GM06990 (cell line): ENCODE measurements at regions not wholly inside any gene's neighbourhood (a gene's known extent, or its start where the extent isn't known, plus 50 kb on each side); places are given as distances from the start of the nearest gene placed in this dataset.

Experiments
- DNase-seq: peaks from one replicate; pipeline ENCODE4 v3.0.0-alpha.2; 2011; ENCODE audit not compliant: insufficient read length; ENCODE audit errors: extremely low read depth
- H3K27me3 ChIP-seq: replicated peaks from 2 replicates; pipeline ENCODE4 v1.6.0; 2011; ENCODE audit warnings: low read length; ENCODE audit not compliant: control insufficient read depth, insufficient read depth
- H3K36me3 ChIP-seq: 2 replicates; pipeline ENCODE4 v1.5.1; 2011; ENCODE audit warnings: low read length; ENCODE audit not compliant: control insufficient read depth, insufficient read depth
- H3K4me3 ChIP-seq: replicated peaks from 2 replicates; pipeline ENCODE4 v1.5.1; 2011; ENCODE audit warnings: low read depth, mild to moderate bottlenecking, control low read depth, low read length
- TF ChIP-seq, protein P1 (sequence below): IDR thresholded peaks from 2 replicates; pipeline ENCODE4 v1.5.1; 2011; ENCODE audit warnings: low read length, control low read depth, mild to moderate bottlenecking, inconsistent platforms; ENCODE audit not compliant: insufficient read depth, poor library complexity, severe bottlenecking

DNA sequence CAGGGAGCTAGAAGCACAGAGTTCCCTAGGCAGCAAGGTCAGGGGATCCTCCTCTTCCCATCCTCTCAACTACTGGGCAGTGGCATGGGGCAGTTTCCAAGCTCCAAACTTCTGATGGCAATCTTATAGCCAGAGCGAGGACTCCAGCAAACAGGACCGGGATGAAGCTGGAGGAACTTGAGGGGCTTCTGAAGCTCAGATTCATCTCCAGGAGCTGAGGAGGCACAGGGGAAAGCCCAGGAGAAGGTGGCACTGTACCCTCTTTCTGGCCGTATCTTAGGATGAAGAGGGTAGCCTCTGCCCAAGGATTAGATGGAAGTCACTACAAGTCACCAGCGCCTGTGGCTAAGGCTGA lies 50.0 kb upstream of the RPL38 start:
- Histone ChIP-seq H3K36me3 (no peaks in the 10 kb centered on the region), H3K4me3 (no peak overlapping the region), H3K27me3 (no peaks in the 10 kb centered on the region)
- DNase-seq = no peak
- TF ChIP-seq, protein P1, sequence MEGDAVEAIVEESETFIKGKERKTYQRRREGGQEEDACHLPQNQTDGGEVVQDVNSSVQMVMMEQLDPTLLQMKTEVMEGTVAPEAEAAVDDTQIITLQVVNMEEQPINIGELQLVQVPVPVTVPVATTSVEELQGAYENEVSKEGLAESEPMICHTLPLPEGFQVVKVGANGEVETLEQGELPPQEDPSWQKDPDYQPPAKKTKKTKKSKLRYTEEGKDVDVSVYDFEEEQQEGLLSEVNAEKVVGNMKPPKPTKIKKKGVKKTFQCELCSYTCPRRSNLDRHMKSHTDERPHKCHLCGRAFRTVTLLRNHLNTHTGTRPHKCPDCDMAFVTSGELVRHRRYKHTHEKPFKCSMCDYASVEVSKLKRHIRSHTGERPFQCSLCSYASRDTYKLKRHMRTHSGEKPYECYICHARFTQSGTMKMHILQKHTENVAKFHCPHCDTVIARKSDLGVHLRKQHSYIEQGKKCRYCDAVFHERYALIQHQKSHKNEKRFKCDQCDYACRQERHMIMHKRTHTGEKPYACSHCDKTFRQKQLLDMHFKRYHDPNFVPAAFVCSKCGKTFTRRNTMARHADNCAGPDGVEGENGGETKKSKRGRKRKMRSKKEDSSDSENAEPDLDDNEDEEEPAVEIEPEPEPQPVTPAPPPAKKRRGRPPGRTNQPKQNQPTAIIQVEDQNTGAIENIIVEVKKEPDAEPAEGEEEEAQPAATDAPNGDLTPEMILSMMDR = no peak
